ENCODE measurements at regions not wholly inside any gene's neighbourhood (a gene's known extent, or its start where the extent isn't known, plus 50 kb on each side); places are given as distances from the start of the nearest gene placed in this dataset.

DNA sequence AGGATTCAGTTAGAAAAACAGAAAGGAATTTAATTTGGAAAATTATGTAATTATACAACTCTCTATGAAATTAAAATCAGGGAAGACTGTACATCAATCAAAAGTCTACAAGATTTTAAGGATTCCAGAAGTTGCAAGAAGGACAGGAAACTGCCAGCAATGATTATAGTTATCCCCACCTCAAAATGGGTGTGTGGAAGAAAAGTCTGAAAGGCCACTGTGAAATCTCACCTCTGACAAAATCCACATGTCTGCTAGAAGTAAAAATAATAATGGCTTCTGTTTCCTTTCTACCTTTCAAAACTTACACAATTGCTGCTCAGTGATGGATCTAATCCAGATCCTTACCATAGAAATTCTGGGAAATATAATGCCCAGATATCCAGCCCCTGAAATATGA, 708.1 kb upstream of the ADGRL4 start:
- CTCF ChIA-PET (ENCODE audit: partially characterized antibody) = no interaction called here
- no peak overlapping the region for H4K91ac ChIP-seq (replicated peaks; ENCODE audit: insufficient read length, low read length)
- POLR2A ChIA-PET (ENCODE audit: partially characterized antibody) = no interaction called here
- H3K9me3 ChIP-seq (ENCODE audit: insufficient read depth in 2 of 2, low read depth in 1 of 2, low read length in 1 of 2) = peaks cover 6 to 14% of the 10 kb centered on the region in 2 experiments
- H2BK120ac ChIP-seq (replicated peaks; ENCODE audit: low read depth, low read length) = no peak overlapping the region
- no peak overlapping the region for H3K23ac ChIP-seq (ENCODE audit: insufficient read length)
- H3K27ac ChIP-seq (ENCODE audit: low read depth, low read length) = no peak overlapping the region
- H3K14ac ChIP-seq (ENCODE audit: insufficient read length) = no peak overlapping the region
- no peak overlapping the region for H4K5ac ChIP-seq (ENCODE audit: insufficient read length, low read depth, low read length)
- H4K8ac ChIP-seq (ENCODE audit: extremely low read depth, insufficient read depth, low read length) = no peak overlapping the region
- no peaks in the 10 kb centered on the region for H3K23me2 ChIP-seq (ENCODE audit: low read depth, low read length)
- no peaks in the 10 kb centered on the region for H3K79me2 ChIP-seq (ENCODE audit: control insufficient read depth in 1 of 2, insufficient read depth in 2 of 2, low read length in 2 of 2)
- no peak overlapping the region for H2BK12ac ChIP-seq (ENCODE audit: low read depth, low read length)
- no peak overlapping the region for H2BK5ac ChIP-seq (ENCODE audit: low read depth, low read length)
- no peak overlapping the region for H3K56ac ChIP-seq (replicated peaks; ENCODE audit: insufficient read length, low read depth, low read length)
- H3K4ac ChIP-seq (replicated peaks; ENCODE audit: insufficient read length, low read depth, low read length) = no peak overlapping the region
- no peak overlapping the region for H3K4me3 ChIP-seq (ENCODE audit: extremely low read depth in 1 of 4, insufficient read depth in 2 of 4, low read depth in 3 of 4, low read length in 4 of 4)
- H3K36me3 ChIP-seq (ENCODE audit: control insufficient read depth in 2 of 4, insufficient read depth in 4 of 4, low read length in 3 of 4) = no peaks in the 10 kb centered on the region
- H4K20me1 ChIP-seq (replicated peaks in 1 of 2; ENCODE audit: control insufficient read depth in 1 of 2, insufficient read depth in 2 of 2, low read length in 2 of 2) = no peaks in the 10 kb centered on the region
- peak overlapping the region; percentile 35; the same call in 1 of the 2 replicates for H2AFZ ChIP-seq (ENCODE audit: low read length)
- no peak overlapping the region for H3K18ac ChIP-seq (ENCODE audit: extremely low read depth, low read length)
- peaks cover 0 to 8% (median 2%) of the 10 kb centered on the region in 4 experiments; a peak in 3 of 7 replicates for H3K4me1 ChIP-seq (replicated peaks in 1 of 4; ENCODE audit: control insufficient read depth in 3 of 4, insufficient read depth in 4 of 4, low read length in 3 of 4)
- no peak overlapping the region for H3K4me2 ChIP-seq (ENCODE audit: insufficient read depth in 1 of 2, low read depth in 2 of 2, low read length in 2 of 2)
- DNase-seq (ENCODE audit: low read depth in 1 of 2, low spot score in 2 of 2) (no peak), FAIRE-seq (no peak)
- no peak overlapping the region for H2AK5ac ChIP-seq (ENCODE audit: low read depth, low read length)
- no peaks in the 10 kb centered on the region for H3K79me1 ChIP-seq (ENCODE audit: low read depth, low read length)
- no peak overlapping the region for H2BK20ac ChIP-seq (ENCODE audit: low read length)
- H3K9ac ChIP-seq (replicated peaks in 1 of 4; ENCODE audit: extremely low read depth in 1 of 4, low read depth in 3 of 4, low read length in 3 of 4) = no peak overlapping the region
- H2BK15ac ChIP-seq (ENCODE audit: low read length) = no peak overlapping the region
- H3K27me3 ChIP-seq (replicated peaks in 1 of 4; ENCODE audit: control insufficient read depth in 3 of 4, extremely low read depth in 1 of 4, insufficient read depth in 3 of 4, low read length in 3 of 4) = no peaks in the 10 kb centered on the region
- TF ChIP-seq TAF7 (optimal IDR thresholded peaks at IDR 0.05; ENCODE audit: borderline replicate concordance, low read depth, low read length) = no peak
- TF ChIP-seq RNF2 (IDR thresholded peaks at IDR 0.05; ENCODE audit: borderline replicate concordance, low read depth, low read length, missing control alignments, poor library complexity, severe bottlenecking) = no peak
- TF ChIP-seq CTBP2 (IDR thresholded peaks at IDR 0.05; ENCODE audit: borderline replicate concordance, insufficient read depth, insufficient read length, low read length) = no peak
- no peak for TF ChIP-seq CBX8 (IDR thresholded peaks at IDR 0.05; ENCODE audit: borderline replicate concordance, low read depth, low read length)
- TF ChIP-seq YY1 (IDR thresholded peaks at IDR 0.05; ENCODE audit: low read depth, low read length) = no peak
- TF ChIP-seq RXRA (IDR thresholded peaks at IDR 0.05; ENCODE audit: insufficient read depth, low read depth, low read length) = no peak
- TF ChIP-seq BRCA1 (IDR thresholded peaks at IDR 0.05; ENCODE audit: low read depth, low read length) = no peak
- TF ChIP-seq RFX5 (IDR thresholded peaks at IDR 0.05; ENCODE audit: borderline replicate concordance, low read depth, low read length) = no peak
- TF ChIP-seq EZH2 (IDR thresholded peaks at IDR 0.05; ENCODE audit: low read depth, low read length, severe bottlenecking) = no peak
- no peak for TF ChIP-seq NANOG (IDR thresholded peaks at IDR 0.05; ENCODE audit: insufficient read depth, low read depth, low read length, poor library complexity, severe bottlenecking)
- no peak for TF ChIP-seq SP1 (IDR thresholded peaks at IDR 0.05; ENCODE audit: low read depth, low read length)
- TF ChIP-seq PHF8 (conservative IDR thresholded peaks at IDR 0.05; ENCODE audit: low read depth, low read length) = no peak
- TF ChIP-seq NRF1 (IDR thresholded peaks at IDR 0.05; ENCODE audit: low read depth, low read length) = no peak
- no peak for TF ChIP-seq SIX5 (IDR thresholded peaks at IDR 0.05; ENCODE audit: low read depth, low read length)
- TF ChIP-seq RAD21 (IDR thresholded peaks at IDR 0.05 in 1 of 2, conservative IDR thresholded peaks at IDR 0.05 in 1 of 2; ENCODE audit: low read depth in 2 of 2, low read length in 2 of 2) = no peak

Data from H1 (cell line).